A673 (cell line): ENCODE measurements at regions not wholly inside any gene's neighbourhood (a gene's known extent, or its start where the extent isn't known, plus 50 kb on each side); places are given as distances from the start of the nearest gene placed in this dataset.

ENCODE experiments used
- EZH2 ChIP-seq: fragments of 200-600 bp; sonication (generic); IDR thresholded peaks from 2 replicates; pipeline ENCODE4 v1.6.1; 2017; ENCODE audit warnings: borderline replicate concordance, low read depth, mild to moderate bottlenecking, mixed read lengths, antibody characterized with exemption, low read length; ENCODE audit not compliant: poor library complexity, severe bottlenecking
- TF ChIP-seq, protein P1 (sequence below): fragments of 300-800, 200-600 bp; sonication (generic); conservative IDR thresholded peaks from 2 replicates; pipeline ENCODE4 v1.5.1; 2017; ENCODE audit warnings: low read depth, mild to moderate bottlenecking, antibody characterized with exemption, low read length, moderate library complexity, mixed read lengths

DNA sequence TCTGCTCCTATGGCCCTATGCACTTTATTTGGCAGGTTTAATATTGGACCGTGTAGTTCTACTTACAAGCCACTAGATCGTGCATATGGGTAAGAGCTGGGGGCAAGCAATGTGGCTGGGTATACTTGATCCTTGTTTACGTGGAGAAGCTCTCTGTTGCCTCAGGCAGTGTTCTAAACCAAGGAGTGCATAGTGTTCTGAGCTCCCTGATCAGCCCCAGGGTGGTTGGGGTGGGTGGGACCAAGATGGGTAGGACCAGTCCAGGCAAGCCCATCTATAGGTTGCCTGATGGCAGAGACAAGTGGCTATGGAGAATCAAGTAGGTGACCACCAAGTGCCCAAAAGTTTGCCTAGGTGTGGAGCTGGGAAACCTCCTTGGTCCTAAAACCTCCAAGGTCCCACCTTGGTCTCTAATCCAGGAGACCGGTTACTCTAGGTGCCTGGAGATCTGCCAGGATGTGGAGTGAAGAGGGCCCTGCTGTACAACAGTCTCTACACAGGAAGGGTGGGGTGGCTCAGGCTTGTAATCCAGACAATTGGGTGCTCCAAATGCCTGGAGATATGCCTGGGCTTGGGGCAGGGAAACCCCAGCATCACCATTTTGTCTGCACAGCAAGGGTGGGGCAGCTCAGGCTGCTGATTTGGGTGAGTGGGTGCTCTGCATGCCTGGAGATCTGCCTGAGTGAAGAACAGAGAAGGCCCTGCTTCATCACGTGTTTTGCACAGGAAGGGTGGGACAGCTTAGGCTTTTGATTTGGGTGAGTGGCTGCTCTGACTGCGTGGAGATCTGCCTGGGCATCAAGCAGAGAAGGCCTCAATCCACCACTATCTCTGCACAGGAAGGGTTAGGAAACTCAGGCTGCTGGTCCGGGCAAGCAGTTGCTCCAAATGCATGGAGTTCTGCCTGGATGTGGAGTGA is 659.8 kb downstream of the TLE4 start:
- TF ChIP-seq, protein P1, sequence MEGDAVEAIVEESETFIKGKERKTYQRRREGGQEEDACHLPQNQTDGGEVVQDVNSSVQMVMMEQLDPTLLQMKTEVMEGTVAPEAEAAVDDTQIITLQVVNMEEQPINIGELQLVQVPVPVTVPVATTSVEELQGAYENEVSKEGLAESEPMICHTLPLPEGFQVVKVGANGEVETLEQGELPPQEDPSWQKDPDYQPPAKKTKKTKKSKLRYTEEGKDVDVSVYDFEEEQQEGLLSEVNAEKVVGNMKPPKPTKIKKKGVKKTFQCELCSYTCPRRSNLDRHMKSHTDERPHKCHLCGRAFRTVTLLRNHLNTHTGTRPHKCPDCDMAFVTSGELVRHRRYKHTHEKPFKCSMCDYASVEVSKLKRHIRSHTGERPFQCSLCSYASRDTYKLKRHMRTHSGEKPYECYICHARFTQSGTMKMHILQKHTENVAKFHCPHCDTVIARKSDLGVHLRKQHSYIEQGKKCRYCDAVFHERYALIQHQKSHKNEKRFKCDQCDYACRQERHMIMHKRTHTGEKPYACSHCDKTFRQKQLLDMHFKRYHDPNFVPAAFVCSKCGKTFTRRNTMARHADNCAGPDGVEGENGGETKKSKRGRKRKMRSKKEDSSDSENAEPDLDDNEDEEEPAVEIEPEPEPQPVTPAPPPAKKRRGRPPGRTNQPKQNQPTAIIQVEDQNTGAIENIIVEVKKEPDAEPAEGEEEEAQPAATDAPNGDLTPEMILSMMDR: no peak
- TF ChIP-seq EZH2: no peak
